Stimulated activated memory B cell treated with anti-CD40 and anti-IgM and Interleukin-4, amounts not matched to agents 10 μg/mL and 1 μg/mL and 100 μg/mL, for 72 hours (primary cell): ENCODE measurements at regions not wholly inside any gene's neighbourhood (a gene's known extent, or its start where the extent isn't known, plus 50 kb on each side); places are given as distances from the start of the nearest gene placed in this dataset.
A peak's percentile ranks its signal among the peaks of the same experiment; 100 is the strongest.
"Not testable (repeated sequence)": the region's sequence is repeated elsewhere in the genome, so short reads cannot be mapped to it uniquely, and the experiment has no call there.

Source experiments
- ATAC-seq: fragments of 150-1000 bp; cut with Tn5 transposase; 2 replicates; pipeline ENCODE4 v1.10.0; 2021
- H3K27ac Mint-ChIP-seq: one replicate; pipeline ENCODE4 v1.8.0; 2022; ENCODE audit warnings: mild to moderate bottlenecking, mixed read lengths
- H3K27me3 Mint-ChIP-seq: one replicate; pipeline ENCODE4 v1.8.0; 2022; ENCODE audit warnings: mixed read lengths
- H3K36me3 Mint-ChIP-seq: one replicate; pipeline ENCODE4 v1.8.0; 2022; ENCODE audit warnings: mixed read lengths
- H3K4me1 Mint-ChIP-seq: one replicate; pipeline ENCODE4 v1.8.0; 2022; ENCODE audit warnings: mixed read lengths
- H3K4me3 Mint-ChIP-seq: one replicate; pipeline ENCODE4 v1.8.0; 2022; ENCODE audit warnings: mild to moderate bottlenecking, moderate library complexity, mixed read lengths
- H3K9me3 Mint-ChIP-seq: one replicate; pipeline ENCODE4 v1.8.0; 2022; ENCODE audit warnings: mixed read lengths

- peaks cover 20% of the 10 kb centered on the region for H3K4me1 Mint-ChIP-seq
- H3K27me3 Mint-ChIP-seq: peaks cover 42% of the 10 kb centered on the region
- H3K36me3 Mint-ChIP-seq, H3K9me3 Mint-ChIP-seq, H3K27ac Mint-ChIP-seq, ATAC-seq, H3K4me3 Mint-ChIP-seq: not testable (repeated sequence)
Measured at GRCh38 chr3:125762601-125763000, 167.3 kb upstream of the OSBPL11 start.

GRCh38 chr3:125766285-125766826, 171.1 kb upstream of the OSBPL11 start:
- peak overlapping the region; percentile 86 for H3K4me3 Mint-ChIP-seq
- ATAC-seq, H3K9me3 Mint-ChIP-seq, H3K36me3 Mint-ChIP-seq: not testable (repeated sequence)
- H3K27me3 Mint-ChIP-seq: peaks cover 36% of the 10 kb centered on the region
- H3K4me1 Mint-ChIP-seq: peaks cover 23% of the 10 kb centered on the region
- peak overlapping the region; percentile 78 for H3K27ac Mint-ChIP-seq

GRCh38 chr3:125766931-125767330, 171.6 kb upstream of the OSBPL11 start:
- peaks cover 30% of the 10 kb centered on the region for H3K27me3 Mint-ChIP-seq
- H3K27ac Mint-ChIP-seq: peak overlapping the region; percentile 78
- H3K4me1 Mint-ChIP-seq: peaks cover 23% of the 10 kb centered on the region
- H3K36me3 Mint-ChIP-seq, H3K9me3 Mint-ChIP-seq, ATAC-seq: not testable (repeated sequence)
- peak overlapping the region; percentile 86 for H3K4me3 Mint-ChIP-seq

- no peak for ATAC-seq
- Mint-ChIP-seq H3K4me3 (peak overlapping the region; percentile 86), H3K9me3 (no peaks in the 10 kb centered on the region), H3K27ac (no peak overlapping the region), H3K27me3 (peaks cover 23% of the 10 kb centered on the region), H3K4me1 (peaks cover 23% of the 10 kb centered on the region), H3K36me3 (no peaks in the 10 kb centered on the region)
Measured at GRCh38 chr3:125767641-125768040, 172.3 kb upstream of the OSBPL11 start.

GRCh38 chr3:125768821-125769220, 173.5 kb upstream of the OSBPL11 start:
- not testable (repeated sequence) for ATAC-seq, H3K36me3 Mint-ChIP-seq, H3K9me3 Mint-ChIP-seq, H3K4me3 Mint-ChIP-seq, H3K27ac Mint-ChIP-seq
- Mint-ChIP-seq H3K4me1 (peaks cover 23% of the 10 kb centered on the region), H3K27me3 (peaks cover 20% of the 10 kb centered on the region)

GRCh38 chr3:125771506-125771905, 176.2 kb upstream of the OSBPL11 start:
- not testable (repeated sequence) for H3K27ac Mint-ChIP-seq, H3K36me3 Mint-ChIP-seq, ATAC-seq, H3K4me3 Mint-ChIP-seq, H3K9me3 Mint-ChIP-seq, H3K27me3 Mint-ChIP-seq
- peaks cover 14% of the 10 kb centered on the region for H3K4me1 Mint-ChIP-seq

- not testable (repeated sequence) for H3K9me3 Mint-ChIP-seq, H3K36me3 Mint-ChIP-seq, H3K4me3 Mint-ChIP-seq, ATAC-seq, H3K27me3 Mint-ChIP-seq, H3K4me1 Mint-ChIP-seq, H3K27ac Mint-ChIP-seq
Measured at GRCh38 chr3:125774433-125775034, 179.2 kb upstream of the OSBPL11 start.

GRCh38 chr3:125775106-125775505, 179.8 kb upstream of the OSBPL11 start:
- not testable (repeated sequence) for H3K27ac Mint-ChIP-seq, H3K4me1 Mint-ChIP-seq, H3K9me3 Mint-ChIP-seq, ATAC-seq, H3K4me3 Mint-ChIP-seq, H3K36me3 Mint-ChIP-seq, H3K27me3 Mint-ChIP-seq

- not testable (repeated sequence) for H3K4me3 Mint-ChIP-seq, H3K36me3 Mint-ChIP-seq, H3K27ac Mint-ChIP-seq, H3K9me3 Mint-ChIP-seq, H3K27me3 Mint-ChIP-seq, H3K4me1 Mint-ChIP-seq, ATAC-seq
Measured at GRCh38 chr3:125775606-125776294, 180.5 kb upstream of the OSBPL11 start.

- H3K9me3 Mint-ChIP-seq, H3K4me1 Mint-ChIP-seq, H3K4me3 Mint-ChIP-seq, H3K27ac Mint-ChIP-seq, ATAC-seq, H3K36me3 Mint-ChIP-seq: not testable (repeated sequence)
- peaks cover 15% of the 10 kb centered on the region for H3K27me3 Mint-ChIP-seq
Measured at GRCh38 chr3:125779276-125779675, 184.0 kb upstream of the OSBPL11 start.

- not testable (repeated sequence) for H3K36me3 Mint-ChIP-seq, H3K9me3 Mint-ChIP-seq, ATAC-seq, H3K27ac Mint-ChIP-seq, H3K4me1 Mint-ChIP-seq, H3K4me3 Mint-ChIP-seq
- H3K27me3 Mint-ChIP-seq: peaks cover 15% of the 10 kb centered on the region
Measured at GRCh38 chr3:125779918-125780317, 184.6 kb upstream of the OSBPL11 start.

- not testable (repeated sequence) for ATAC-seq, H3K36me3 Mint-ChIP-seq, H3K4me1 Mint-ChIP-seq, H3K27ac Mint-ChIP-seq, H3K9me3 Mint-ChIP-seq, H3K4me3 Mint-ChIP-seq
- H3K27me3 Mint-ChIP-seq: peaks cover 15% of the 10 kb centered on the region
Measured at GRCh38 chr3:125781678-125782077, 186.4 kb upstream of the OSBPL11 start.

GRCh38 chr3:125790312-125790711, 178.7 kb upstream of the ROPN1B start:
- H3K36me3 Mint-ChIP-seq, H3K27ac Mint-ChIP-seq, ATAC-seq, H3K4me1 Mint-ChIP-seq, H3K4me3 Mint-ChIP-seq, H3K9me3 Mint-ChIP-seq: not testable (repeated sequence)
- H3K27me3 Mint-ChIP-seq: peaks cover 30% of the 10 kb centered on the region

- H3K4me1 Mint-ChIP-seq, ATAC-seq, H3K9me3 Mint-ChIP-seq, H3K27ac Mint-ChIP-seq, H3K36me3 Mint-ChIP-seq, H3K4me3 Mint-ChIP-seq: not testable (repeated sequence)
- peaks cover 30% of the 10 kb centered on the region for H3K27me3 Mint-ChIP-seq
Measured at GRCh38 chr3:125791021-125791420, 178.0 kb upstream of the ROPN1B start.

GRCh38 chr3:125810010-125810409, 159.0 kb upstream of the ROPN1B start:
- not testable (repeated sequence) for H3K4me1 Mint-ChIP-seq, ATAC-seq, H3K27ac Mint-ChIP-seq, H3K27me3 Mint-ChIP-seq, H3K4me3 Mint-ChIP-seq, H3K36me3 Mint-ChIP-seq
- peaks cover 31% of the 10 kb centered on the region for H3K9me3 Mint-ChIP-seq

- not testable (repeated sequence) for H3K4me3 Mint-ChIP-seq, ATAC-seq, H3K4me1 Mint-ChIP-seq, H3K27ac Mint-ChIP-seq, H3K9me3 Mint-ChIP-seq, H3K36me3 Mint-ChIP-seq
- peaks cover 13% of the 10 kb centered on the region for H3K27me3 Mint-ChIP-seq
Measured at GRCh38 chr3:125822175-125822574, 146.8 kb upstream of the ROPN1B start.
